KBM-7 (cell line): ENCODE measurements at regions not wholly inside any gene's neighbourhood (a gene's known extent, or its start where the extent isn't known, plus 50 kb on each side); places are given as distances from the start of the nearest gene placed in this dataset.
"Not testable (repeated sequence)": the region's sequence is repeated elsewhere in the genome, so short reads cannot be mapped to it uniquely, and the experiment has no call there.

ENCODE experiments used
- DNase-seq: peaks from one replicate; pipeline ENCODE4 v3.0.0-alpha.2; 2015
- in situ Hi-C: fragments of 300-500 bp; cut with MboI; formaldehyde crosslinking; loops from 2 replicates; pipeline ENCODE4 v1.14.3; 2020; ENCODE audit warnings: low sequenced_read_pairs, low pct_unique_long_range_greater_than_20kb, mixed read lengths

DNA sequence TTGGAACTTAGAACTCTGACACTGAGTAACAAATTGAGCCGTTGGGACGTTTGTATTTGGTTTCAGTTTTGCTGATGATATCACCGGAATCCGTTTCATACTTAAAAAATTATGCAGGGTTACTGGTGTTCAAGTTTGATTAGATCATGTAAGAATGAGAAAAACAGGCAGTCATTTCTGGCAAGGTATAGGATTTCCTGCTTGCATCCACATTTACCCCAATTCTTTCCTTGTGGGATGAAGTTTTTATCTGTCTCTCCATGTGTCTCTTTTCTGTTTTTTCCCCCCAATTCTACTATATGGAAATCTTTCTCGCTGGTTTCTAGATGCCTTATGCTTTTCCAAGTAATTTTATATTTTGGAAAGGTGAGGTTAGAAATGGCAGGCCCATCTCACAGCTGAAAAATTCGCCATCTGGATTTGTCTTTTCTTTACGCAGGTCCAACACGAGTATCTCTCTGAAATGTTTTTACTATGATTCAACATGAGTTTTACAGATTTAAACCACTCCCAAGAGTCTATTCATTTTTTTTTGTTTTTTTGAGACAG is 197.9 kb downstream of the SHOX start:
- in situ Hi-C loops, result no loop called here
- peak; percentile 49 for DNase-seq

DNA sequence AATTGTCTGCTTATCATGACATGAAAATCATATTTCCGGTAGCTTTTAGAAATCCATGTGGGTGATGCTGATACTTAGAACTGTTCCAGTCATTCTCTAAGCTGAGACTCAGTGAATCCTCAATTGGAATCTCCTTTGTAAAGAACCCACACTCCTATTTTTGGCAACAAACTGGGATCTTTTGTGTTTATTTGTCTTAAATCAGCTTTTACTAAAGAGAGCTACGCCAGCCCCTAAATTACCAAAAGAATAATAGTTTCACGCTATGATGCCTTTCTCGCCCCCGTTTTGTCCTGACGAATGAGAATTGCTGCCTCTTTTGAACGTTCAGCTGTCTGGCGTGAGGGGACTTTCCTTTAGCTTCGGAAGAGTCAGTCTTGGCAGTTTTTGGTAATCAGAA is 195.9 kb downstream of the SHOX start:
- in situ Hi-C loops, result no loop called here
- DNase-seq, result no peak

DNA sequence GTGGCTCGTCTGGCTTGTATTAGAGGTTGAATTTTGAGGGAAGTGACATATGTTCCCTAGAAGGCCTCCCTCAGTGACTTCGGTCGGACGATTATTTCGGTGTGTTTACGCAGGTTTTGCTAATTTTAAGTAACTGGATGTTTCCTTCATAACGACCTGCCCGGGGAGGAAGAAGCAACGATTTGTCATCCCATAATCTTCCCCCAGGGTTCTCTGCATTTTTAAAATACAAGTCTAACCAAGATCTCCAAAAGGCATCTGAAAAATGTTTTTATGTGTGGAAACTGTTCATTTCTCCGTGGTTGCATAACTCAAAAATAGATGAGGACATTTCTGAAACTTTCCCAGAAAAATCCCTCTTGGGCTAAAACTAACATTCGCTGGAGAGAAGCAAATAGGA is 195.4 kb downstream of the SHOX start:
- in situ Hi-C loops, result no loop called here

DNA sequence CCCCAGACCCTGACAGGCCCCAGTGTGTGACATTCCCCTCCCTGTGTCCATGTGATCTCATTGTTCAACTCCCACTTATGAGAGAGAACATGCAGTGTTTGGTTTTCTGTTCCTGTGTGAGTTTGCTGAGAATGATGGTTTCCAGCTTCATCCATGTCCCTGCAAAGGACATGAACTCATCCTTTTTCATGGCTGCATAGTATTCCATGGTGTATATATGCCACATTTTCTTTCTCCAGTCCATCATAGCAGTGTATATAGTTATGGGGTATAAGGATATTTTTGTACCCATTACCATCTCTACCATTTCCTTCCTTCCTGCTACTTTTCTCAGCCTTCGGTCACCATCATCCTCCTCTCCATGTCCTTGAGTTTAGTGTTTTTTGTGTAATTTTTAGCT is 192.5 kb downstream of the SHOX start:
- DNase-seq, in situ Hi-C loops: not testable (repeated sequence)

More for the DNA sequence above, 195.4 kb downstream of the SHOX start:
- no peak for DNase-seq

DNA sequence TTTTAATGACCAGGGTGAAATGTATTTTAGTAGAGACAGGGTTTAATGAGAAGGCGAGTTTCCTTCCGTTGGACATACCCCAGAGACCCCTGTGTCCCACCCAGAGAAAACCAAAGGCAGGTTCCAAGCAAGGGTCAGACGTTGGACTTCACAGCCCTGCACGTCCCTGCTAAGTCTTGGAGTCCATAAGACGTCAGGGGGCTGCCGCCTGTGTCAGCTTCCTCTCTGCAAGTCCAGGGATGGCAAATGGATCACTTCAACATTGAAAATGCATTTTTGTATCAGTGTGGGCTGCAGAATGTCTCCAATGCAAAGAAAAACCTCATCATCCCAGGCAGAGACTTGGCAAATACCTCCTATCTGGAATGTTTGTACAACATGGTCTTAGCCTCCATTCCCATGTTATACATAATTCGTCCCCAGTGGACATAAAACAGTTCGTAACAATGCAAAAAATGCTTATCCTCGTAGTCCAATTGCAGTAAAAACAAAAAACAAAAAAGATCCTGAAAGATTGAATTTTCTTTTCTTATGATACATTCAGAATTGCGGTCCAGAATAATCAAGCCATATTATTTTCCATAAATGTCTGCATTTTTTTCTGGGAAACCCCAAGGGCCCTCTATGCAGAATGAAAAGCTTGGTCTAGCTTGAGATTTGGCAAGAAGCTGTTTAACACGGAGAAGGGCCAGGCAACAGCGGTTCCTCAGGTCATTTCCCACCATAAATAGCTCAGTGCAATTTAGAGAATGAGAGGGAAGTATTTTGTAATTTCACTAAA is 190.9 kb downstream of the SHOX start:
- no peak for DNase-seq
- in situ Hi-C loops, result no loop called here

DNA sequence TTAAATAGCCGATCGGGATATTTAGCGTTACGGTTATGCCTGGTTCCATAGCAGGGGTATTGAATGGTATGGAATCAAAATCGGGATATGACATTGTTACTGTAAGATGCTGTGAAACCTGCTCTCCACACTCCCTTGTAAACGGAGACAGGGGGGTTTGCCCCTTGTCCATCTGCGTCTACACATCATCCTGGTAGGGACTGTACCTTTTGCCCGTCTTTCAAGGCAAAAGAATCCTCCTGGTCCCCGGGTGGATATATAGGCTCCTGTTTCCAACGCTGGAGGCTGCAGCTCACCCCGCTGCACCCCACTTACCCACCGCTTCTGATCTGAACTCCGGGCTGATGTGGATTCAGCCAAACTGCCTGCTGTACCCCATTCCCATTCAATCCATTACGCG is 189.1 kb downstream of the SHOX start:
- in situ Hi-C loops, result no loop called here
- no peak for DNase-seq

DNA sequence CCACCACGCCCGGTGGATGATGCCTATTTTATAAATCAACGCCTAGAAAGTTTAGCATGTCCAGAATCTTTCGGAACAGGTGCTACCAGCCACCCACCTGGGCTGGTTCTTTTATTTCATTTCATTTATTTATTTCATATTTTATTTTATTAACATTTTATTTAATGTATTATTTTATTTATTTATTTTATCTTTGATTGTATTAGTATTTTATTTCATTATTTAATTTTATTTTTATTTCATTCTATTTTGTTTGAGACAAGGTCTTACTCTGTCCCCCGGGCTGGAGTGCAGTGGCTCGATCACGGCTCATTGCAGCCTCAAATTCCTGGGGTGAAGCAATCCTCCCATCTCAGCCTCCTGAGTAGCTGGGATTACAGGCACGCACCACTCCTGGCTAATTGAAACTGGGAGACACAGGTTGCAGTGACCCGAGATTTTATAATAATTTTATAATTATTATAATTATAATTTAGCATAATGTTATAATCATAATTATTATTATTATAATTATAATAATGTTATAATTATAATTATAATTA is 187.2 kb downstream of the SHOX start:
- in situ Hi-C loops, result no loop called here
- peak; percentile 37 for DNase-seq

DNA sequence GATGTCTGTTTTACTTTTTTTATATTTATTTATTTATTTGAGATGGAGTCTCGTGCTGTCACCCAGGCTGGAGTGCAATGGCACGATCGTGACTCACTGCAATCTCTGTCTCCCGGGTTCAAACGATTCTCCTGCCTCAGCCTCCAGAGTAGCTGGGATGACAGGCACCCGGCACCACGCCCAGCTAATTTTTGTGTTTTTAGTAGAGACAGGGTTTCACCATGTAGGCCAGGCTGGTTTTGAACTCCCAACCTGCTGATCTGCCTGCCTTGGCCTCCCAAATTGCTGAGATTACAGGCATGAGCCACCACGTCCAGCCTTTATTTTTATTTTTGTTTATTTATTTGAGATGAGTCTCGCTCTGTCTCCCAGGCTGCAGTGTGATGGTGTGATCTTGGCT is 186.6 kb downstream of the SHOX start:
- in situ Hi-C loops, result not testable (repeated sequence)

DNA sequence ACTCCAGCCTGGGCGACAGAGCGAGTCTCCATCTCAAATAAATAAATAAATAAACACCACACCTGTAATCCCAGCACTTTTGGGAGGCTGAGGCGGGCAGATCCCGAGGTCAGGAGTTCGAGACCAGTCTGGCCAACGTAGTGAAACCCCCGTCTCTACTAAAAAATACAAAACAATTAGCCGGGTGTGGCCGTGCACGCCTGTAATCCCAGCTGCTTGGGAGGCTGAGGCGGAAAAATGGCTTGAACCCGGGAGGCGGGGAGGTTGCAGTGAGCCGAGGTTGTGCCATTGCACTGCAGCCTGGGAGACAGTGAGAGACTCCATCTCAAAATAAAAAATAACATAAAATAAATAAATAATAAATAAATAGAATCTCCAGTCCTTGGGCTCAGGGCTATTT is 185.8 kb downstream of the SHOX start:
- no peak for DNase-seq
- in situ Hi-C loops, result no loop called here

More for the DNA sequence above, 186.6 kb downstream of the SHOX start:
- DNase-seq, result not testable (repeated sequence)

DNA sequence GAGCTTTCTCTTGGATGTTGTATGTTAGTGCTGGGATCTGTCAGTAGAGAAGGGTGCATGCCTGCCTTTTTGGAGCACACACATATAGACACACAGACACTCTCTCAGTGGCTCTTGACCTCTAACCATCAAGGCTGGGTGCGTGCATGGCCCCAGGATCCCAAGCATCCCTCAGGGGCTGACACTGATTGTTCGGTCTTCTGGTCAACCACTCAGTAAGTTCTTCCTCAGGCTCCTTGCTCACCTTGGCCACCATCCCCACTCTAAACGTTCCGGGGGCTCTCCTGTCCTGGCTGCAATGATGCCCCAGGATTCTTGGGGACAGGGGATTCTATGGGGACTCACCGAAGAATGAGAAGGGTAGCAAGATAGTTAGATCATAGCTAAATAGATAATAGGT is 179.6 kb downstream of the SHOX start:
- in situ Hi-C loops, result no loop called here
- DNase-seq, result no peak

DNA sequence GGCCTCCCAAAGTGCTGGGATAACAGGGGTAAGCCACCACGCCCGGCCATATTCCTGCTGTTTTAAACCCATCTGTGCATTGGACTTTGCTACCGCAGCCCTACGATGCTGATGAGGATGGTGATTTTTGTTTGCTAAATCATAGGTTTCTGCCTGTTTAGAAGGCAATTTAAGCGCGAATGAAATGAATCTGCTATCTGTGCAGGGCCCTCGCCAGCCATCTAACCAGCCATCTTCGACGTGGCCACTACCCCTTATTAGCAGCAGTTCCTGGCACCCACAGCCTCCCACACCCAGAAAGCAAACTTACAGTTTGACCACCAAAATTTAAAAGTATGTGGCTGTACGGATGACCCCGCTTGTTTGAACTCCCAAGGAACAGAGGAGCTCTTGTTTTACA is 178.5 kb downstream of the SHOX start:
- in situ Hi-C loops, result no loop called here
- DNase-seq, result no peak

DNA sequence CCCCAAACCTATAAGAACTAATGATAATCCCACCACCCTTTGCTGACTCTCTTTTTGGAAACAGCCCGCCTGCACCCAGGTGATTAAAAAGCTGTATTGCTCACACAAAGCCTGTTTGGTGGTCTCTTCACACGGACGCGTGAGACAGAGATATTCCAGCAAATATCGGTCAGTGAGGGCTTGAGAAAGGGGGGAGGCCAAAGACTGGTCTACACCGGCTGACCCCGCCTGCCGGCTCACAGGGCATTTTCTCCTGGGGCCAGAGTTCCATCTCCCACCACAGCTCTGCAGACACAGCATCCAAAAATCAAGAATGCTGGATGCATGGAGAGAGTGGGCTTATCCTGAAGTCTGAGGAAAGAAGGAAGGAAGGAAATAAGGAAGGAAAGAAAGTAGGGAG is 176.0 kb downstream of the SHOX start:
- in situ Hi-C loops, result no loop called here

DNA sequence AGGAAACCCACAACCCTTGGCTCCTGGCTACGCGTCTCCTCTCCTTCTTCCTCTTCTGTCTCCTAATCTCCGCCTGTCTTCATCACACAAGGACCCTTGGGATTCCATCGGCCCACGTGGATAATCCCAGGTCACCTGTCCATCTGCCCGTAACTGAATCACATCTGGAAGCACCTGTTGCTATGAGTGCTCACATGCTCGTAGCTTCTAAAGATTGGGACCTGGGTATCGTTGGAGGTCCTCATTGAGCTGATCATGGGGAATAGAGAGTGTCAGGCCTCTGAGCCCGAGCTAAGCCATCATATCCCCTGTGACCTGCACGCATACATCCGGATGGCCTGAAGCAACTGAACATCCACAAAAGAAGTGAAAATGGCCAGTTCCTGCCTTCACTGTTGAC is 175.4 kb downstream of the SHOX start:
- in situ Hi-C loops, result no loop called here
- DNase-seq, result no peak

More for the DNA sequence above, 176.0 kb downstream of the SHOX start:
- no peak for DNase-seq

DNA sequence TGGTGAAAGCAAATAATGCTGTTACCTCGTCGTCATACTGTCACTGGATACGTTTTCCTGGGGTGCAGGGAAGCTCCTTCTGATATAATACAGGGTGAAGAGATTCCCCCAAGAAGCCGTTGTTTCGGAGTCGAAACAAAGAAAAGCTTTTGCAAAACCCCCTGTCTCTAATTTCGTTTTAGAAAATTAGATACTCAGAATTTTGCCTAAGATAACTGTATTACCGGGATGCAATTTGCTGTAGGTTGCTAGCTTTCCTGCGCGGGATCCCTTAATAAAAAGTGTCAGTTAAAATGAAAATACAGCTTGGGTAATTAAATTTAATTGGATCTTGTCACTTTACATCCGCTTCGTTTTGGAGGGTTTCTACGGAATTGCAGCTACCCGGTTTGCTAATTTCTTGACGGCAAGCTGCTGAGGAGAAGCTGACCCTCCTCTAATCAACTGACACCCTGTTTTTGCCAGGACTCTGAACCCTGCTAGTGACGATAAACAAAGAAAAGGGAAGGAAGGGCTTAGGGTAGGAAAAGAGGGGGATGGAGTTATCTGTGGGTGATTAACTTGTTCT is 174.6 kb downstream of the SHOX start:
- DNase-seq, result no peak
- in situ Hi-C loops, result no loop called here

DNA sequence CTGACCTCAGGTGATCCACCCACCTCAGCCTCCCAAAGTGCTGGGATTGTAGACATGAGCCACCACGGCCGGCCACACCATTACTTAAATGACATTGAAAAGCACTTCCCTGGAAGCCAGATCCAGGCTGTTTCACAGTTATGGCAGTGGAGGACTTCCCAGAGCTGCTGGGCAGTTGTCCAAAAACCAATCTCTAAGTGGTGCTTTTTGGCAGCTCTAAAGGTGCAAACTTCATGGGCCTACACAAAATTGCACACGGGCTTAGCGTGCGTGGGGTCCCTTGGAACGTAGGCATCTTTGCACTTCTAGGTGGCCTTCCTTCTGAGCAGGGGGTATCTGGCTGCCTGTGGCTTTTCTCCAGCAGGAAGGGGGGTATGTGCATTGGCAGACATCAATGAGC is 172.3 kb downstream of the SHOX start:
- no peak for DNase-seq
- in situ Hi-C loops, result no loop called here

DNA sequence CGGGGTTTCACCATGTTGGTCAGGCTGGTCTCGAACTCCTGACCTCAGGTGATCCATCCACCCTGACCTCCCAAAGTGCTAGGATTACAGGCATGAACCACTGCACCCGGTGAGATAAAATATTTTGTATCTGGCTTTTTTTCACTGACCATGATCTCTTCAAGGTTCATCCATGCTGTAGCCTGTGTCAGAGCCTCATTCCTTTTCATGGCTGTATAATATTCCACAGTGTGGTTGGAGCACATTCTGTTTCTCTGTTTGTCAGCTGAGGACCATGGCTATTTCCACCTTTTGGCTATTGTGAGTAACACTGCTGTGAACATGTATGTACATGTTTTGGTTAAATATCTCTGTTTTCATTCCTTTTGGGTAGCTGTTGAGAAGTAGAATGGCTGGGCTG is 169.2 kb downstream of the SHOX start:
- DNase-seq, result no peak
- in situ Hi-C loops, result no loop called here

DNA sequence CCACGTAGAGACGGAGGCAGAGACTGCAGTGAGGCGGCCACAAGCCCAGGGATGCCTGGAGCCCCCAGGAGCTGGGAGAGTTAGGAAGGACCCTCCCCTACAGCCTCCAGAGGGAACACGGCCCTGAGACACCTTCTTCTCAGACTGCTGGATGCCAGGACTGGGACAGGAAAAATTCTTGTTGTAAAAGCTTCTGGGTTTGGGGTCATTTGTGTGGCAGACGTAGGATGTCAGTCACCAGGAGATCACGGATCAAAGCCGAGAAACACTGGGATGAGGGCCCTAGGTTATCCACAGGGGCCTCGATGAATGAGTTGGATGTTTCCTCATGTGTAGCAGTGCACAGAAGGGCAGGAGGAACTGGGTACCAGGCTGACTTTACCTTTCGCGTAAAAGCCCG is 163.7 kb downstream of the SHOX start:
- in situ Hi-C loops, result no loop called here
- no peak for DNase-seq

DNA sequence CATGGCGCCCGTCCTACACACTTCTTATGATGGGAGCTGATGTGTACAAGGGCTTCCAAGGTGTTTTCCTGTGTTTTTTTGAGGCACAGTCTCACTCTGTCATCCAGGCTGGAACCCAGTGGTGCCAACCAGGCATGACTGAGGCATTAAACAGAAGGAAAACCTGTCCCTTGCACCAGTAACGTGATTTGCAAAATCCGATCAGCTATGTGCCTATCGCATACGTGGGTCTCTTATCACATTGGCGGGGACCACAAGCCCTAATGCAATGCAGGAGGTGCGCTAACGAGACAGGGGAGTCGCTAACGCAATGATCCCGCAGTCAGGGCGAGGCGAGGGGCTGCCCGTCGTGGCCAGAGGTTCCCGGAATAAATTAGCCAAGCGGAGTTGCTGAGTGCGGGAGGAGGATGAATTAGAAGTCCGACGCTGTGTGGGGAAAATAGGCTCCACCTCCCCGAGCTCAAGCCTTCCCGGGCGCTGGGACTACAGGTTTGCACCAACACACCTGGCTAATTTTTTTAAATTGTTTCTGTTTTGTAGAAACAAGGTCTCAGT is 162.7 kb downstream of the SHOX start:
- DNase-seq, result no peak

DNA sequence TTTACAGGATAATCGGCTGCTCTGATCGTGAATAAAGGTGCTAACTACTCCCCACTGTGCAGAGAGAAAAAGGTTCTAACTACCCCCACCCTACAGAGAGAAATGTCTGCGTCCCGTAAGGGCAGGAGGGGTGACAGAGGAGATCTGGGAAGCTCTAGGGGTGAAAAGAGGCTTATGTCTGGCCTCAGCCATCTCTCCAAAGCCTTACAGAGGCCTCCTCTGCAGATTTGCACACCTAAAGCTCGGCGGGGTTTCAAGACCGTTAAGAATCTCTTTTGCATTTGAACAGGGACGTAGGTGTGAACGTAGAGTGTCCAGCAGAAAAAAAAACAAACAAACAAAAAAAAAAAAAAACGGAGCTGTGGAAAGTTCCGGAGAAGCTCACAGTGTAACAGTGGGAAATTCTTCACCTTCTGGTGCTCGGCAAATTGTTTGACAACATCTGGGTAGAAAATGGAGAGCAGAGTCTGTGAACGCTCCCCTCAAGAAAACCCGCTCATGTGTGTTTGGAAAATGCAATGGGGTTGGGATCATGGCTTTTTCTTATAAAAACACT is 161.0 kb downstream of the SHOX start:
- in situ Hi-C loops, result no loop called here

More for the DNA sequence above, 162.7 kb downstream of the SHOX start:
- in situ Hi-C loops, result no loop called here

More for the DNA sequence above, 161.0 kb downstream of the SHOX start:
- no peak for DNase-seq
